PC-9 (cell line): ENCODE measurements at regions not wholly inside any gene's neighbourhood (a gene's known extent, or its start where the extent isn't known, plus 50 kb on each side); places are given as distances from the start of the nearest gene placed in this dataset.

ENCODE experiments used
- BruUV-seq: library from RNA; stranded (reverse); fragments of 400-500 nt; replicated peaks from 2 replicates; lab custom pipeline; 2021; lab: Mats Ljungman, UMichigan
- CTCF ChIA-PET: fragments of 300-600 bp; sonication (Branson Sonifier 250); formaldehyde crosslinking; loops from one replicate; lab custom pipeline; 2022; ENCODE audit warnings: antibody characterized with exemption; lab: Charles Lee
- POLR2A ChIA-PET: fragments of 300-600 bp; sonication (Branson Sonifier 250); formaldehyde crosslinking; loops from one replicate; lab custom pipeline; 2022; ENCODE audit warnings: antibody characterized with exemption; ENCODE audit not compliant: unreplicated experiment; lab: Charles Lee
- DNase-seq, 2 experiments: peaks; one replicate each; pipeline versions ENCODE4 v3.0.0 to v3.0.0-alpha.2; 2015 to 2022; ENCODE audit warnings: mixed read lengths in 1 of 2
- H2AFZ ChIP-seq: fragments of 200-600 bp; sonication (generic); 2 replicates; pipeline ENCODE4 v1.8.1; 2017; ENCODE audit warnings: antibody characterized with exemption
- H3F3A ChIP-seq: fragments of 200-600 bp; sonication (generic); 2 replicates; pipeline ENCODE4 v1.8.1; 2017; ENCODE audit warnings: antibody characterized with exemption, mild to moderate bottlenecking, low read depth; ENCODE audit not compliant: insufficient read depth
- H3K27ac ChIP-seq: fragments of 200-600 bp; sonication (generic); 2 replicates; pipeline ENCODE4 v1.6.1; 2016; ENCODE audit warnings: mixed run types
- H3K27me3 ChIP-seq: fragments of 200-600 bp; sonication (generic); 2 replicates; pipeline ENCODE4 v1.6.1; 2016; ENCODE audit warnings: low read depth, mixed run types; ENCODE audit not compliant: insufficient read depth
- H3K36me3 ChIP-seq: fragments of 200-600 bp; sonication (generic); 2 replicates; pipeline ENCODE4 v1.6.1; 2016; ENCODE audit warnings: low read depth, mixed run types
- H3K4me1 ChIP-seq: fragments of 200-600 bp; sonication (generic); replicated peaks from 2 replicates; pipeline ENCODE4 v1.6.1; 2016; ENCODE audit warnings: mixed run types; ENCODE audit not compliant: insufficient read depth
- H3K4me2 ChIP-seq: fragments of 200-600 bp; sonication (generic); 2 replicates; pipeline ENCODE4 v1.6.1; 2017; ENCODE audit warnings: mixed run types
- H3K4me3 ChIP-seq: fragments of 200-600 bp; sonication (generic); 2 replicates; pipeline ENCODE4 v1.6.1; 2016; ENCODE audit warnings: mixed run types
- H3K79me2 ChIP-seq: fragments of 200-600 bp; sonication (generic); 2 replicates; pipeline ENCODE4 v1.6.1; 2017; ENCODE audit warnings: low read depth, mixed run types
- H3K9me2 ChIP-seq: fragments of 200-600 bp; sonication (generic); 2 replicates; pipeline ENCODE4 v1.8.1; 2017; ENCODE audit warnings: mild to moderate bottlenecking; ENCODE audit not compliant: insufficient read depth
- H3K9me3 ChIP-seq: fragments of 200-600 bp; sonication (generic); 2 replicates; pipeline ENCODE4 v1.8.1; 2016; ENCODE audit warnings: low read depth; ENCODE audit not compliant: insufficient read depth
- H4K20me1 ChIP-seq: fragments of 200-600 bp; sonication (generic); 2 replicates; pipeline ENCODE4 v1.8.1; 2017; ENCODE audit not compliant: insufficient read depth
- CTCF ChIP-seq: fragments of 200-600 bp; sonication (generic); conservative IDR thresholded peaks from 2 replicates; pipeline ENCODE4 v1.6.1; 2017; ENCODE audit warnings: mixed run types, antibody characterized with exemption, mild to moderate bottlenecking, moderate library complexity
- EZH2 ChIP-seq: fragments of 200-600 bp; sonication (generic); IDR thresholded peaks from 2 replicates; pipeline ENCODE4 v1.8.0; 2017; ENCODE audit warnings: antibody characterized with exemption, low read depth
- intact Hi-C: fragments of 100-400 bp; cut with micrococcal nuclease; formaldehyde crosslinking; loops from one replicate; pipeline ENCODE4 v1.10.0; 2022; ENCODE audit not compliant: unreplicated experiment

- H4K20me1 ChIP-seq: no peaks in the 10 kb centered on the region
- no peaks in the 10 kb centered on the region for H3K79me2 ChIP-seq
- no peak for DNase-seq
- TF ChIP-seq EZH2 (no peak), CTCF (no peak)
- no peak overlapping the region for H2AFZ ChIP-seq
- no peak overlapping the region for H3K27ac ChIP-seq
- H3K9me3 ChIP-seq: no peaks in the 10 kb centered on the region
- H3K36me3 ChIP-seq: no peaks in the 10 kb centered on the region
- H3K4me2 ChIP-seq: no peak overlapping the region
- H3K4me3 ChIP-seq: no peak overlapping the region
- ChIA-PET CTCF (no interaction called here), POLR2A (no interaction called here)
- intact Hi-C loops: no loop called here
- no peaks in the 10 kb centered on the region for H3K4me1 ChIP-seq
- peaks cover 100% of the 10 kb centered on the region for H3K27me3 ChIP-seq
- BruUV-seq: no TSS peak
- H3F3A ChIP-seq: no peaks in the 10 kb centered on the region
- H3K9me2 ChIP-seq: no peaks in the 10 kb centered on the region
Observed at GRCh38 chr5:2008851-2009629, 126.3 kb upstream of the IRX4 start.

GRCh38 chr5:2007878-2008501 lies 125.3 kb upstream of the IRX4 start:
- Histone ChIP-seq H4K20me1 (no peaks in the 10 kb centered on the region), H3F3A (no peaks in the 10 kb centered on the region), H3K4me2 (no peak overlapping the region), H3K9me3 (no peaks in the 10 kb centered on the region), H3K4me3 (no peak overlapping the region), H3K9me2 (no peaks in the 10 kb centered on the region), H3K4me1 (no peaks in the 10 kb centered on the region), H2AFZ (no peak overlapping the region), H3K27ac (no peak overlapping the region), H3K27me3 (peaks cover 100% of the 10 kb centered on the region), H3K36me3 (no peaks in the 10 kb centered on the region), H3K79me2 (no peaks in the 10 kb centered on the region)
- no TSS peak for BruUV-seq
- ChIA-PET POLR2A (no interaction called here), CTCF (no interaction called here)
- DNase-seq: no peak
- intact Hi-C loops: no loop called here
- TF ChIP-seq EZH2 (no peak), CTCF (no peak)

GRCh38 chr5:2007496-2007877 lies 124.8 kb upstream of the IRX4 start:
- TF ChIP-seq CTCF (no peak), EZH2 (no peak)
- Histone ChIP-seq H3F3A (no peaks in the 10 kb centered on the region), H3K4me3 (no peak overlapping the region), H2AFZ (no peak overlapping the region), H3K4me1 (no peaks in the 10 kb centered on the region), H3K79me2 (no peaks in the 10 kb centered on the region), H3K36me3 (no peaks in the 10 kb centered on the region), H3K27me3 (peaks cover 100% of the 10 kb centered on the region), H3K27ac (no peak overlapping the region), H4K20me1 (no peaks in the 10 kb centered on the region), H3K9me2 (no peaks in the 10 kb centered on the region), H3K9me3 (no peaks in the 10 kb centered on the region), H3K4me2 (no peak overlapping the region)
- CTCF ChIA-PET: no interaction called here
- POLR2A ChIA-PET: no interaction called here
- no peak for DNase-seq
- intact Hi-C loops: no loop called here
- BruUV-seq: no TSS peak
